ENCODE measurements at regions not wholly inside any gene's neighbourhood (a gene's known extent, or its start where the extent isn't known, plus 50 kb on each side); places are given as distances from the start of the nearest gene placed in this dataset.

DNA sequence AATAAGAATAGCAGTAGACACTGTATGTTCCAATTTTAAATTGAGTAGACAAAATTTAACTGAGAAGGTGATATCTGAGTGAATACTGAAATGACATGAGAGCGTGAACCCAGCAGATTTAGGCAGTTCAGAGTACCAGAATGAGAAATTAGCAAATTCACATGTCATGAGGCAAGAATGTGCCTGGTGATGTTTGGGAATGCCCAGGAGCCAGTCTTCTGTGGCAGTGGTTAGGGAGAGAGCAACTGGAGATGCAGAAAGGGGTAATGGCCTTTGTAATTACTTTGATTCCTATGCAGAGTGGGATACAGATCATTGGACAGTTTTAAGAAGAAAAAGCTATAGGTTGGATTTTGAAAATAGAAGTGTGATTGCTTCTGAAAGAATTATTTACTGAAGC, 621.9 kb downstream of the TECRL start:
- TF ChIP-seq, protein P1, sequence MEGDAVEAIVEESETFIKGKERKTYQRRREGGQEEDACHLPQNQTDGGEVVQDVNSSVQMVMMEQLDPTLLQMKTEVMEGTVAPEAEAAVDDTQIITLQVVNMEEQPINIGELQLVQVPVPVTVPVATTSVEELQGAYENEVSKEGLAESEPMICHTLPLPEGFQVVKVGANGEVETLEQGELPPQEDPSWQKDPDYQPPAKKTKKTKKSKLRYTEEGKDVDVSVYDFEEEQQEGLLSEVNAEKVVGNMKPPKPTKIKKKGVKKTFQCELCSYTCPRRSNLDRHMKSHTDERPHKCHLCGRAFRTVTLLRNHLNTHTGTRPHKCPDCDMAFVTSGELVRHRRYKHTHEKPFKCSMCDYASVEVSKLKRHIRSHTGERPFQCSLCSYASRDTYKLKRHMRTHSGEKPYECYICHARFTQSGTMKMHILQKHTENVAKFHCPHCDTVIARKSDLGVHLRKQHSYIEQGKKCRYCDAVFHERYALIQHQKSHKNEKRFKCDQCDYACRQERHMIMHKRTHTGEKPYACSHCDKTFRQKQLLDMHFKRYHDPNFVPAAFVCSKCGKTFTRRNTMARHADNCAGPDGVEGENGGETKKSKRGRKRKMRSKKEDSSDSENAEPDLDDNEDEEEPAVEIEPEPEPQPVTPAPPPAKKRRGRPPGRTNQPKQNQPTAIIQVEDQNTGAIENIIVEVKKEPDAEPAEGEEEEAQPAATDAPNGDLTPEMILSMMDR (conservative IDR thresholded peaks at IDR 0.05; ENCODE audit: low read length): no peak
- TF ChIP-seq EZH2phosphoT487 (IDR thresholded peaks at IDR 0.05; ENCODE audit: borderline replicate concordance, low read depth, low read length): no peak

All from OCI-LY7 (cell line).